H1 (cell line): ENCODE measurements at regions not wholly inside any gene's neighbourhood (a gene's known extent, or its start where the extent isn't known, plus 50 kb on each side); places are given as distances from the start of the nearest gene placed in this dataset.

Experiments used
- CHD2 ChIP-seq: IDR thresholded peaks from 2 replicates; pipeline ENCODE4 v1.6.1; 2012; ENCODE audit warnings: low read length, improper control_type of control experiment
- CHD7 ChIP-seq: fragments of 300-600 bp; sonication (generic); IDR thresholded peaks from 2 replicates; pipeline ENCODE4 v1.7.1; 2012; ENCODE audit warnings: low read length, moderate library complexity, mild to moderate bottlenecking, inconsistent platforms; ENCODE audit not compliant: insufficient replicate concordance
- EGR1 ChIP-seq: IDR thresholded peaks from 2 replicates; pipeline ENCODE4 v1.6.1; 2011; ENCODE audit warnings: low read depth, low read length, borderline replicate concordance
- GABPA ChIP-seq: IDR thresholded peaks from 2 replicates; pipeline ENCODE4 v1.6.1; 2011; ENCODE audit warnings: mild to moderate bottlenecking, low read length, moderate library complexity, borderline replicate concordance; ENCODE audit not compliant: insufficient read depth
- KDM4A ChIP-seq: IDR thresholded peaks from one replicate; pipeline ENCODE4 v1.7.1; 2012; ENCODE audit warnings: low read depth, mild to moderate bottlenecking, moderate library complexity, low read length, inconsistent platforms; ENCODE audit not compliant: severe bottlenecking
- NANOG ChIP-seq: IDR thresholded peaks from 2 replicates; pipeline ENCODE4 v1.6.1; 2011; ENCODE audit warnings: low read length, low read depth, mild to moderate bottlenecking, inconsistent platforms; ENCODE audit not compliant: insufficient read depth, poor library complexity, severe bottlenecking
- SP2 ChIP-seq: IDR thresholded peaks from 2 replicates; pipeline ENCODE4 v1.6.1; 2012; ENCODE audit warnings: mild to moderate bottlenecking, low read length, inconsistent platforms
- SUZ12 ChIP-seq: fragments of 200-600 bp; sonication (generic); IDR thresholded peaks from 2 replicates; pipeline ENCODE4 v1.6.1; 2012; ENCODE audit warnings: mild to moderate bottlenecking, inconsistent platforms, low read length, moderate library complexity, mixed read lengths
- TF ChIP-seq, protein P1 (sequence below): IDR thresholded peaks from 2 replicates; pipeline ENCODE4 v1.6.1; 2011; ENCODE audit warnings: low read length, improper control_type of control experiment
- TF ChIP-seq, protein P2 (sequence below): IDR thresholded peaks from 2 replicates; pipeline ENCODE4 v1.6.1; 2012; ENCODE audit warnings: inconsistent platforms

DNA sequence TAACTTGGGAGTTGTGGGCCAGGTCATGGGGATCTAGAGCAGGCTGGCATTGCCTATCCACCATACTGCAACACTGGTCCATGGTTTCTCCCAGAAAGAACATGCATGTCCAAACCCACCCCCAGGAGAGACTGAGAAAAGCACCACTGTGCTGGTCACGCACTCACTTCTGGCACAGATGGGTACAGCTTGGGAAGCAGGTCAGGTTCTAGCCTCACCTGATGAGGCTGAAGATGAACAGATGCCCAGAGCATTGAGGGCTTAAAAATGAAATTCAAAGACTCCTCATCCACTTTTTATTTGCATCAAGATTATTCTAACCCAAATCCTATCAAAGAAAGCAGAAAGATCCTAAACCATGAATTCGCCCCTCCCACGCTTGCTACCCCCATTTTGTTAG, 125.9 kb upstream of the RAI2 start (continued):
- TF ChIP-seq CHD7: no peak
- no peak for TF ChIP-seq NANOG
- TF ChIP-seq EGR1: no peak
- TF ChIP-seq, protein P1, sequence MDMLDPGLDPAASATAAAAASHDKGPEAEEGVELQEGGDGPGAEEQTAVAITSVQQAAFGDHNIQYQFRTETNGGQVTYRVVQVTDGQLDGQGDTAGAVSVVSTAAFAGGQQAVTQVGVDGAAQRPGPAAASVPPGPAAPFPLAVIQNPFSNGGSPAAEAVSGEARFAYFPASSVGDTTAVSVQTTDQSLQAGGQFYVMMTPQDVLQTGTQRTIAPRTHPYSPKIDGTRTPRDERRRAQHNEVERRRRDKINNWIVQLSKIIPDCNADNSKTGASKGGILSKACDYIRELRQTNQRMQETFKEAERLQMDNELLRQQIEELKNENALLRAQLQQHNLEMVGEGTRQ: no peak
- no peak for TF ChIP-seq SUZ12
- TF ChIP-seq, protein P2, sequence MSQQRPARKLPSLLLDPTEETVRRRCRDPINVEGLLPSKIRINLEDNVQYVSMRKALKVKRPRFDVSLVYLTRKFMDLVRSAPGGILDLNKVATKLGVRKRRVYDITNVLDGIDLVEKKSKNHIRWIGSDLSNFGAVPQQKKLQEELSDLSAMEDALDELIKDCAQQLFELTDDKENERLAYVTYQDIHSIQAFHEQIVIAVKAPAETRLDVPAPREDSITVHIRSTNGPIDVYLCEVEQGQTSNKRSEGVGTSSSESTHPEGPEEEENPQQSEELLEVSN: no peak
- TF ChIP-seq KDM4A: no peak
- no peak for TF ChIP-seq CHD2
- no peak for TF ChIP-seq SP2
- no peak for TF ChIP-seq GABPA
